CD14-positive monocyte (primary cell): ENCODE measurements at regions not wholly inside any gene's neighbourhood (a gene's known extent, or its start where the extent isn't known, plus 50 kb on each side); places are given as distances from the start of the nearest gene placed in this dataset.

Experiments used
- DNase-seq, 3 donors: peaks; one replicate each; pipeline ENCODE4 v3.0.0-alpha.2; 2011 to 2022
- H2AFZ ChIP-seq: 2 replicates; pipeline ENCODE4 v1.6.0; 2012; ENCODE audit warnings: mild to moderate bottlenecking, low read depth, low read length, inconsistent platforms; ENCODE audit not compliant: insufficient read depth, poor library complexity, severe bottlenecking
- H3K27ac ChIP-seq, 2 donors: 1 replicate in 1 of 2; 2 replicates in 1 of 2; pipeline ENCODE4 v1.5.1; 2012 to 2013; ENCODE audit warnings: low read length in 2 of 2, control low read depth in 1 of 2, inconsistent platforms in 1 of 2, low read depth in 1 of 2, mild to moderate bottlenecking in 1 of 2
- H3K27me3 ChIP-seq, 2 donors: one replicate each; pipeline versions ENCODE4 v1.6.0 to v1.6.1; 2011 to 2013; ENCODE audit warnings: low read length in 2 of 2; ENCODE audit not compliant: control insufficient read depth in 2 of 2, insufficient read depth in 2 of 2
- H3K36me3 ChIP-seq, 2 donors: replicated peaks in 1 of 2; 1 replicate in 1 of 2; 2 replicates in 1 of 2; pipeline versions ENCODE4 v1.5.1 to v1.6.1; 2012 to 2013; ENCODE audit warnings: low read length in 2 of 2, control low read depth in 1 of 2, inconsistent platforms in 1 of 2, mild to moderate bottlenecking in 1 of 2; ENCODE audit not compliant: insufficient read depth in 2 of 2, control insufficient read depth in 1 of 2
- H3K4me1 ChIP-seq, 2 donors: 1 replicate in 1 of 2; 2 replicates in 1 of 2; pipeline versions ENCODE4 v1.5.1 to v1.6.1; 2012 to 2013; ENCODE audit warnings: low read length in 2 of 2, control low read depth in 1 of 2, inconsistent platforms in 1 of 2, mild to moderate bottlenecking in 1 of 2, moderate library complexity in 1 of 2; ENCODE audit not compliant: insufficient read depth in 2 of 2, control insufficient read depth in 1 of 2
- H3K4me2 ChIP-seq: replicated peaks from 2 replicates; pipeline ENCODE3; 2012; ENCODE audit warnings: low read length, moderate library complexity, mild to moderate bottlenecking; ENCODE audit not compliant: poor library complexity, severe bottlenecking; ENCODE audit errors: extremely low read depth
- H3K4me3 ChIP-seq, 3 experiments: fragments of 200-600 bp in 1 of 3; sonication (generic) in 1 of 3; replicated peaks in 1 of 3; 1 replicate in 2 of 3; 2 replicates in 1 of 3; pipeline ENCODE4 v1.5.1; 2011 to 2013; ENCODE audit warnings: low read length in 3 of 3, mild to moderate bottlenecking in 3 of 3, control low read depth in 2 of 3, low read depth in 2 of 3, inconsistent platforms in 1 of 3, moderate library complexity in 1 of 3
- H3K79me2 ChIP-seq: 2 replicates; pipeline ENCODE4 v1.6.0; 2012; ENCODE audit warnings: mild to moderate bottlenecking, control low read depth, inconsistent platforms, low read length, moderate library complexity; ENCODE audit not compliant: insufficient read depth
- H3K9ac ChIP-seq: 2 replicates; pipeline ENCODE4 v1.6.0; 2017; ENCODE audit warnings: low read length, mild to moderate bottlenecking; ENCODE audit not compliant: insufficient read depth, poor library complexity, severe bottlenecking
- H3K9me3 ChIP-seq, 2 donors: replicated peaks in 1 of 2; 1 replicate in 1 of 2; 2 replicates in 1 of 2; pipeline versions ENCODE4 v1.5.1 to v1.6.1; 2012 to 2013; ENCODE audit warnings: low read length in 2 of 2, control low read depth in 1 of 2; ENCODE audit not compliant: control insufficient read depth in 1 of 2, insufficient read depth in 1 of 2
- H4K20me1 ChIP-seq: 2 replicates; pipeline ENCODE4 v1.6.0; 2012; ENCODE audit warnings: mild to moderate bottlenecking, low read length, control low read depth, moderate library complexity; ENCODE audit not compliant: insufficient read depth
- H3K27ac Mint-ChIP-seq, 7 donors: one replicate each; pipeline ENCODE4 v1.8.0; 2020; ENCODE audit warnings: mild to moderate bottlenecking in 7 of 7, mixed read lengths in 7 of 7, moderate library complexity in 6 of 7, inconsistent platforms in 2 of 7
- H3K27me3 Mint-ChIP-seq, 3 donors: one replicate each; pipeline ENCODE4 v1.8.0; 2021 to 2022; ENCODE audit warnings: low read depth in 3 of 3, mild to moderate bottlenecking in 3 of 3, mixed read lengths in 3 of 3, moderate library complexity in 3 of 3, inconsistent platforms in 1 of 3
- H3K36me3 Mint-ChIP-seq, 2 donors: one replicate each; pipeline ENCODE4 v1.8.0; 2020; ENCODE audit warnings: mixed read lengths in 2 of 2, inconsistent platforms in 1 of 2, mild to moderate bottlenecking in 1 of 2
- H3K4me1 Mint-ChIP-seq: one replicate; pipeline ENCODE4 v1.8.0; 2020; ENCODE audit warnings: mild to moderate bottlenecking, mixed read lengths
- H3K4me3 Mint-ChIP-seq, 2 donors: one replicate each; pipeline ENCODE4 v1.8.0; 2020; ENCODE audit warnings: mild to moderate bottlenecking in 2 of 2, mixed read lengths in 2 of 2, moderate library complexity in 1 of 2
- H3K9me3 Mint-ChIP-seq, 7 donors: one replicate each; pipeline ENCODE4 v1.8.0; 2020 to 2022; ENCODE audit warnings: mixed read lengths in 7 of 7, mild to moderate bottlenecking in 6 of 7, moderate library complexity in 6 of 7, inconsistent platforms in 2 of 7
- CTCF ChIP-seq: fragments of 200-600 bp; IDR thresholded peaks from one replicate; pipeline ENCODE4 v1.8.0; 2022; ENCODE audit warnings: antibody characterized with exemption, mild to moderate bottlenecking
- WGBS: methylation state at CpG from one replicate; pipeline ENCODE4 v1.1.5; 2013; ENCODE audit warnings: missing lambda C conversion rate; ENCODE audit not compliant: insufficient coverage; 5-methylcytosine and 5-hydroxymethylcytosine counted together
- intact Hi-C, 2 donors: fragments of 100-400 bp; cut with micrococcal nuclease; formaldehyde crosslinking; loops; one replicate each; pipeline versions ENCODE4 v1.15.0 to v1.15.1; 2023

GRCh38 chr2:200099256-200099655, 143.9 kb downstream of the MAIP1 start:
- H3K9me3 ChIP-seq: no peaks in the 10 kb centered on the region
- no CpG with 5 or more reads among the region's 1 CpG for WGBS
- no peak overlapping the region for H3K4me3 Mint-ChIP-seq
- no peak overlapping the region for H3K27ac Mint-ChIP-seq
- H2AFZ ChIP-seq: no peak overlapping the region
- no peak for TF ChIP-seq CTCF
- H3K36me3 ChIP-seq: no peaks in the 10 kb centered on the region
- no peak overlapping the region for H3K27ac ChIP-seq
- H3K36me3 Mint-ChIP-seq: no peaks in the 10 kb centered on the region
- H3K4me1 ChIP-seq: no peaks in the 10 kb centered on the region
- intact Hi-C loops: no loop called here
- H3K4me1 Mint-ChIP-seq: no peaks in the 10 kb centered on the region
- H3K4me2 ChIP-seq: no peak overlapping the region
- peaks cover 1 to 8% (median 2%) of the 10 kb centered on the region in 3 donors for H3K27me3 Mint-ChIP-seq
- H3K9me3 Mint-ChIP-seq: peaks cover 0 to 3% (median 2%) of the 10 kb centered on the region in 7 donors
- H3K4me3 ChIP-seq: no peak overlapping the region
- no peaks in the 10 kb centered on the region for H3K27me3 ChIP-seq
- H4K20me1 ChIP-seq: no peaks in the 10 kb centered on the region
- no peak overlapping the region for H3K9ac ChIP-seq
- DNase-seq: no peak
- H3K79me2 ChIP-seq: no peaks in the 10 kb centered on the region

DNA sequence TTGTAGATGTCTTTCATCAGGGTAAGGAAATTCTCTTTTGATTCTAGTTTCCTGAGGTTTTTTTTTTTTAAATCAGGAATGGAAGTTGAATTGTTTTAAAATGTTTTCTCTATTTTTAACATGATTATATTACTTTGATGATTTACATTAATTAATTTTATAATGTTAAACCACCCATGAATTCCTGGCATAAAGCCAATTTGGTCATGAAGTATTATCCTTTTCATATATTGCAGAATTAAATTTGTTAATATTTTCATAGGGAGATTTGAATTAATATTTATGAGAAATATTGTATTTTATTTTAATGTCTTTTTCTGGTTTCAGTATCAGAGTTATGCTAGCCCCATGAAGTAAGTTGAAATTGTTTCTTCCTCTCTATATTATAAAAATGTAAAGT, 144.6 kb downstream of the MAIP1 start:
- Histone ChIP-seq H3K4me2 (no peak overlapping the region), H3K36me3 (no peaks in the 10 kb centered on the region), H3K79me2 (no peaks in the 10 kb centered on the region), H3K27me3 (no peaks in the 10 kb centered on the region), H3K4me3 (no peak overlapping the region), H3K9me3 (no peaks in the 10 kb centered on the region), H3K27ac (no peak overlapping the region), H2AFZ (no peak overlapping the region), H4K20me1 (no peaks in the 10 kb centered on the region), H3K4me1 (no peaks in the 10 kb centered on the region), H3K9ac (no peak overlapping the region)
- DNase-seq: no peak
- Mint-ChIP-seq H3K27me3 (peaks cover 1 to 6% (median 2%) of the 10 kb centered on the region in 3 donors), H3K9me3 (peaks cover 0 to 3% (median 2%) of the 10 kb centered on the region in 7 donors), H3K4me3 (no peak overlapping the region), H3K27ac (no peak overlapping the region), H3K4me1 (no peaks in the 10 kb centered on the region), H3K36me3 (no peaks in the 10 kb centered on the region)
- intact Hi-C loops: no loop called here
- TF ChIP-seq CTCF: no peak
